H9 (cell line): ENCODE measurements at regions not wholly inside any gene's neighbourhood (a gene's known extent, or its start where the extent isn't known, plus 50 kb on each side); places are given as distances from the start of the nearest gene placed in this dataset.

Experiments
- DNase-seq: peaks from one replicate; pipeline ENCODE4 v3.0.0-alpha.2; 2017
- H2AFZ ChIP-seq: one replicate; pipeline ENCODE4 v1.6.1; 2013; ENCODE audit warnings: mild to moderate bottlenecking, low read length, control low read depth, moderate library complexity
- H2AK5ac ChIP-seq: 2 replicates; pipeline ENCODE4 v1.6.1; 2013; ENCODE audit warnings: low read length, control low read depth, mixed read lengths; ENCODE audit not compliant: insufficient read length
- H2BK120ac ChIP-seq: one replicate; pipeline ENCODE4 v1.6.1; 2013; ENCODE audit warnings: low read depth, mild to moderate bottlenecking, low read length, control low read depth, inconsistent platforms; ENCODE audit not compliant: poor library complexity, severe bottlenecking
- H2BK12ac ChIP-seq: 2 replicates; pipeline ENCODE4 v1.6.1; 2013; ENCODE audit warnings: low read length, control low read depth, mixed read lengths, low read depth; ENCODE audit not compliant: insufficient read length
- H2BK15ac ChIP-seq: 2 replicates; pipeline ENCODE4 v1.6.1; 2013; ENCODE audit warnings: low read depth, low read length, control low read depth
- H2BK20ac ChIP-seq: one replicate; pipeline ENCODE4 v1.6.1; 2013; ENCODE audit warnings: low read depth, mild to moderate bottlenecking, low read length, control low read depth, inconsistent platforms; ENCODE audit not compliant: poor library complexity, severe bottlenecking
- H2BK5ac ChIP-seq: 2 replicates; pipeline ENCODE4 v1.6.1; 2013; ENCODE audit warnings: low read length, control low read depth, mixed read lengths; ENCODE audit not compliant: insufficient read length
- H3K14ac ChIP-seq: 2 replicates; pipeline ENCODE4 v1.6.1; 2013; ENCODE audit warnings: low read length, control low read depth; ENCODE audit not compliant: insufficient read depth
- H3K18ac ChIP-seq: 2 replicates; pipeline ENCODE4 v1.6.1; 2013; ENCODE audit warnings: low read depth, mild to moderate bottlenecking, mixed read lengths, low read length, control low read depth; ENCODE audit not compliant: insufficient read length
- H3K23ac ChIP-seq: 2 replicates; pipeline ENCODE4 v1.6.1; 2013; ENCODE audit warnings: low read length, control low read depth, mixed read lengths, low read depth; ENCODE audit not compliant: insufficient read length
- H3K23me2 ChIP-seq: 2 replicates; pipeline ENCODE4 v1.6.1; 2013; ENCODE audit warnings: low read depth, mild to moderate bottlenecking, mixed read lengths, low read length, control low read depth; ENCODE audit not compliant: insufficient read length, poor library complexity, severe bottlenecking
- H3K27ac ChIP-seq: 2 replicates; pipeline ENCODE4 v1.5.1; 2013; ENCODE audit warnings: low read length, control low read depth, mixed read lengths, low read depth; ENCODE audit not compliant: insufficient read length
- H3K27me3 ChIP-seq: 2 replicates; pipeline ENCODE4 v1.6.1; 2013; ENCODE audit warnings: low read length, control low read depth, inconsistent platforms; ENCODE audit not compliant: insufficient read depth
- H3K4ac ChIP-seq: 2 replicates; pipeline ENCODE4 v1.6.1; 2013; ENCODE audit warnings: low read depth, mild to moderate bottlenecking, control low read depth, inconsistent platforms, low read length, moderate library complexity
- H3K4me1 ChIP-seq: 2 replicates; pipeline ENCODE4 v1.6.1; 2013; ENCODE audit warnings: low read length, control low read depth, inconsistent platforms; ENCODE audit not compliant: insufficient read depth
- H3K4me2 ChIP-seq: 2 replicates; pipeline ENCODE4 v1.6.1; 2013; ENCODE audit warnings: low read length, control low read depth, mixed read lengths; ENCODE audit not compliant: insufficient read length, insufficient read depth
- H3K56ac ChIP-seq: 2 replicates; pipeline ENCODE4 v1.6.1; 2013; ENCODE audit warnings: low read depth, mild to moderate bottlenecking, mixed read lengths, low read length, control low read depth; ENCODE audit not compliant: insufficient read length
- H3K79me1 ChIP-seq: 2 replicates; pipeline ENCODE4 v1.6.1; 2013; ENCODE audit warnings: low read depth, mild to moderate bottlenecking, moderate library complexity, low read length, control low read depth, inconsistent platforms; ENCODE audit not compliant: insufficient read depth, poor library complexity, severe bottlenecking
- H3K79me2 ChIP-seq: 2 replicates; pipeline ENCODE4 v1.6.1; 2013; ENCODE audit warnings: low read length, control low read depth, inconsistent platforms; ENCODE audit not compliant: insufficient read depth
- H3K9ac ChIP-seq: 2 replicates; pipeline ENCODE4 v1.6.1; 2013; ENCODE audit warnings: low read length, control low read depth, mixed read lengths; ENCODE audit not compliant: insufficient read length; ENCODE audit errors: extremely low read depth
- H3K9me3 ChIP-seq: one replicate; pipeline ENCODE4 v1.6.1; 2013; ENCODE audit warnings: low read depth, low read length, inconsistent platforms; ENCODE audit not compliant: control insufficient read depth
- H3T11ph ChIP-seq: one replicate; pipeline ENCODE4 v1.6.1; 2013; ENCODE audit warnings: mild to moderate bottlenecking, low read length, control low read depth, inconsistent platforms
- H4K20me1 ChIP-seq: one replicate; pipeline ENCODE4 v1.6.1; 2013; ENCODE audit not compliant: control insufficient read depth, insufficient read length, insufficient read depth
- H4K5ac ChIP-seq: 2 replicates; pipeline ENCODE4 v1.6.1; 2013; ENCODE audit warnings: low read depth, mild to moderate bottlenecking, mixed read lengths, low read length, control low read depth; ENCODE audit not compliant: insufficient read length
- H4K8ac ChIP-seq: replicated peaks from 2 replicates; pipeline ENCODE4 v1.6.1; 2013; ENCODE audit warnings: low read length, control low read depth, mixed read lengths, low read depth; ENCODE audit not compliant: insufficient read length
- H4K91ac ChIP-seq: 2 replicates; pipeline ENCODE4 v1.6.1; 2013; ENCODE audit warnings: low read depth, mild to moderate bottlenecking, moderate library complexity, mixed read lengths, low read length, control low read depth; ENCODE audit not compliant: insufficient read length
- H3K27ac Mint-ChIP-seq, 3 experiments: 2 replicates in 2 of 3; 3 replicates in 1 of 3; pipeline ENCODE4 v1.8.0; 2020 to 2021; ENCODE audit warnings: mixed read lengths in 3 of 3, mild to moderate bottlenecking in 1 of 3, moderate library complexity in 1 of 3
- H3K27me3 Mint-ChIP-seq: 2 replicates; pipeline ENCODE4 v1.8.0; 2021; ENCODE audit warnings: low read depth, mild to moderate bottlenecking, moderate library complexity, mixed read lengths
- H3K36me3 Mint-ChIP-seq, 3 experiments: 2 replicates in 2 of 3; 3 replicates in 1 of 3; pipeline ENCODE4 v1.8.0; 2020 to 2021; ENCODE audit warnings: low read depth in 3 of 3, mixed read lengths in 3 of 3; ENCODE audit not compliant: insufficient read depth in 1 of 3
- H3K4me1 Mint-ChIP-seq, 2 experiments: 2 replicates each; pipeline ENCODE4 v1.8.0; 2020; ENCODE audit warnings: mixed read lengths in 2 of 2
- H3K4me3 Mint-ChIP-seq, 2 experiments: 2 replicates in 1 of 2; 3 replicates in 1 of 2; pipeline ENCODE4 v1.8.0; 2020 to 2021; ENCODE audit warnings: mild to moderate bottlenecking in 2 of 2, mixed read lengths in 2 of 2, moderate library complexity in 1 of 2
- H3K9me3 Mint-ChIP-seq, 2 experiments: 2 replicates in 1 of 2; 3 replicates in 1 of 2; pipeline ENCODE4 v1.8.0; 2020; ENCODE audit warnings: mild to moderate bottlenecking in 2 of 2, mixed read lengths in 2 of 2, moderate library complexity in 1 of 2
- TF ChIP-seq, protein P1 (sequence below): fragments of 200-600 bp; sonication (generic); conservative IDR thresholded peaks from 3 replicates; pipeline ENCODE4 v1.8.0; 2021; ENCODE audit warnings: antibody characterized with exemption, mild to moderate bottlenecking

DNA sequence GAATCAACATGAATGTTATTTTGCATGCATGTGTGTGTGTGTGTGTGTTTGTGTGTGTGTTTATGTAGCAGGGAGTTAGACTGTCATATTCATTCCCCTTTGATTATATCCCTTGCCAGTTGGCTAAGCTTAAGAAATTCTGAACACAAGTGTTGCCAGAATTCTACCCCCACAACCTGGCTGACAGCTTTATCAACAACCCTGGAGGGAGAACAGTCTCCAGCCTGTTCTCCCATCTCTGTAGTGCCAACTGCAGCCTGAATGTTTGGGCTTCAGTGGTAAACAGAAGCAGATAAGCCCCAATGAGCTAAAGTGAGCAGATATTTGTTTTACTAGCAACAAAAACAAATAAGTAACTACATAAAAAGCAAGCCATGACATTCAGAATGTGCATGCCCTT lies 162.6 kb upstream of the ABI3BP start:
- H3K9me3 ChIP-seq = no peaks in the 10 kb centered on the region
- no peak overlapping the region for H3K27ac ChIP-seq
- H3K27me3 Mint-ChIP-seq = no peaks in the 10 kb centered on the region
- H3K56ac ChIP-seq = no peak overlapping the region
- H4K91ac ChIP-seq = no peak overlapping the region
- no peak overlapping the region for H2BK20ac ChIP-seq
- no peaks in the 10 kb centered on the region for H3K36me3 Mint-ChIP-seq
- H2BK12ac ChIP-seq = no peak overlapping the region
- H3K27ac Mint-ChIP-seq = no peak overlapping the region; a peak in 1 of 7 replicates
- H3K23ac ChIP-seq = no peak overlapping the region
- no peak overlapping the region for H2BK120ac ChIP-seq
- no peaks in the 10 kb centered on the region for H3K9me3 Mint-ChIP-seq
- no peak overlapping the region for H3K4me3 Mint-ChIP-seq
- H3K4me1 Mint-ChIP-seq = no peaks in the 10 kb centered on the region
- no peak overlapping the region for H4K5ac ChIP-seq
- no peak overlapping the region for H3K4ac ChIP-seq
- no peaks in the 10 kb centered on the region for H3K27me3 ChIP-seq
- H3K14ac ChIP-seq = no peak overlapping the region
- no peak overlapping the region for H2BK5ac ChIP-seq
- TF ChIP-seq, protein P1, sequence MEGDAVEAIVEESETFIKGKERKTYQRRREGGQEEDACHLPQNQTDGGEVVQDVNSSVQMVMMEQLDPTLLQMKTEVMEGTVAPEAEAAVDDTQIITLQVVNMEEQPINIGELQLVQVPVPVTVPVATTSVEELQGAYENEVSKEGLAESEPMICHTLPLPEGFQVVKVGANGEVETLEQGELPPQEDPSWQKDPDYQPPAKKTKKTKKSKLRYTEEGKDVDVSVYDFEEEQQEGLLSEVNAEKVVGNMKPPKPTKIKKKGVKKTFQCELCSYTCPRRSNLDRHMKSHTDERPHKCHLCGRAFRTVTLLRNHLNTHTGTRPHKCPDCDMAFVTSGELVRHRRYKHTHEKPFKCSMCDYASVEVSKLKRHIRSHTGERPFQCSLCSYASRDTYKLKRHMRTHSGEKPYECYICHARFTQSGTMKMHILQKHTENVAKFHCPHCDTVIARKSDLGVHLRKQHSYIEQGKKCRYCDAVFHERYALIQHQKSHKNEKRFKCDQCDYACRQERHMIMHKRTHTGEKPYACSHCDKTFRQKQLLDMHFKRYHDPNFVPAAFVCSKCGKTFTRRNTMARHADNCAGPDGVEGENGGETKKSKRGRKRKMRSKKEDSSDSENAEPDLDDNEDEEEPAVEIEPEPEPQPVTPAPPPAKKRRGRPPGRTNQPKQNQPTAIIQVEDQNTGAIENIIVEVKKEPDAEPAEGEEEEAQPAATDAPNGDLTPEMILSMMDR = no peak
- H3T11ph ChIP-seq = no peak overlapping the region
- H3K9ac ChIP-seq = no peak overlapping the region
- H2AFZ ChIP-seq = no peak overlapping the region
- H3K4me2 ChIP-seq = no peak overlapping the region
- no peaks in the 10 kb centered on the region for H3K4me1 ChIP-seq
- H3K18ac ChIP-seq = no peak overlapping the region
- no peaks in the 10 kb centered on the region for H3K23me2 ChIP-seq
- no peak overlapping the region for H4K8ac ChIP-seq
- H4K20me1 ChIP-seq = no peaks in the 10 kb centered on the region
- no peak overlapping the region for H2BK15ac ChIP-seq
- no peak overlapping the region for H2AK5ac ChIP-seq
- no peak for DNase-seq
- H3K79me2 ChIP-seq = no peaks in the 10 kb centered on the region
- H3K79me1 ChIP-seq = no peaks in the 10 kb centered on the region
